AG04450 (cell line): ENCODE measurements at regions not wholly inside any gene's neighbourhood (a gene's known extent, or its start where the extent isn't known, plus 50 kb on each side); places are given as distances from the start of the nearest gene placed in this dataset.
A peak's percentile ranks its signal among the peaks of the same experiment; 100 is the strongest.

Source experiments
- CTCF ChIA-PET: fragments of 300-600, 350-600 bp; formaldehyde crosslinking; extraction: SDS; loops from one replicate; lab custom pipeline; 2022; ENCODE audit warnings: antibody characterized with exemption, inconsistent platforms; lab: Charles Lee
- POLR2A ChIA-PET: fragments of 350-600 bp; formaldehyde crosslinking; extraction: SDS; loops from one replicate; lab custom pipeline; 2021; ENCODE audit warnings: antibody characterized with exemption, inconsistent platforms; lab: Yijun Ruan, JAX
- DNase-seq: peaks from one replicate; pipeline ENCODE4 v3.0.0-alpha.2; 2011; ENCODE audit warnings: low read depth, low spot score
- H3K27ac ChIP-seq: one replicate; pipeline ENCODE4 v1.5.1; 2012; ENCODE audit warnings: low read depth, low read length, control low read depth
- H3K27me3 ChIP-seq: one replicate; pipeline ENCODE4 v1.6.0; 2012; ENCODE audit warnings: low read length; ENCODE audit not compliant: control insufficient read depth, insufficient read depth
- H3K4me3 ChIP-seq: 2 replicates; pipeline ENCODE4 v1.5.1; 2011; ENCODE audit warnings: mild to moderate bottlenecking, low read depth, low read length, control low read depth
- H3K9me3 ChIP-seq: 2 replicates; pipeline ENCODE4 v1.5.1; 2012; ENCODE audit warnings: low read length; ENCODE audit not compliant: control insufficient read depth, insufficient read depth
- TF ChIP-seq, protein P1 (sequence below): IDR thresholded peaks from 2 replicates; pipeline ENCODE4 v1.5.1; 2011; ENCODE audit warnings: low read depth, low read length, control low read depth, inconsistent platforms

DNA sequence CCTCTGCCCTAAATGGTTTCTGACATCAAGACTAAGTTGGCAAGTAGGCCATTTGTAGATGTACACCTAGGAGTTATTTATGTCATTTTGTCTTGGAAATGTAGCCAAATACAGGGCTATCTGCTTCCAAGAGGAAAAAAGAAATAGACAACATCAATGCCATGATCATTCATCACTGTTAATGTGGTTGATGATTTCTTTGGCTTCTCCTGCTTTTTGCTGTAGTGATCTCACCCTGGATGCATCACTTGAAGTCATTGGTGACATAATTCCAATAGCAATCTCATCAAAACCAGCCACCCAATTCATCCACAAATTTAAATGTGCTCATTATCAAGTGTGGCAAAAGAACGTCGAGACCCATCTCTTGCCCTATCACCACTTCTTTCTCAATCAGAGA, 222.6 kb upstream of the PPARGC1A start:
- Histone ChIP-seq H3K4me3 (no peak overlapping the region), H3K27ac (no peak overlapping the region), H3K27me3 (no peaks in the 10 kb centered on the region), H3K9me3 (0 out of 2 replicates have a peak, but pooled peaks cover 3% of the 10 kb centered on the region)
- ChIA-PET CTCF (no interaction called here), POLR2A (no interaction called here)
- DNase-seq, result no peak
- TF ChIP-seq, protein P1, sequence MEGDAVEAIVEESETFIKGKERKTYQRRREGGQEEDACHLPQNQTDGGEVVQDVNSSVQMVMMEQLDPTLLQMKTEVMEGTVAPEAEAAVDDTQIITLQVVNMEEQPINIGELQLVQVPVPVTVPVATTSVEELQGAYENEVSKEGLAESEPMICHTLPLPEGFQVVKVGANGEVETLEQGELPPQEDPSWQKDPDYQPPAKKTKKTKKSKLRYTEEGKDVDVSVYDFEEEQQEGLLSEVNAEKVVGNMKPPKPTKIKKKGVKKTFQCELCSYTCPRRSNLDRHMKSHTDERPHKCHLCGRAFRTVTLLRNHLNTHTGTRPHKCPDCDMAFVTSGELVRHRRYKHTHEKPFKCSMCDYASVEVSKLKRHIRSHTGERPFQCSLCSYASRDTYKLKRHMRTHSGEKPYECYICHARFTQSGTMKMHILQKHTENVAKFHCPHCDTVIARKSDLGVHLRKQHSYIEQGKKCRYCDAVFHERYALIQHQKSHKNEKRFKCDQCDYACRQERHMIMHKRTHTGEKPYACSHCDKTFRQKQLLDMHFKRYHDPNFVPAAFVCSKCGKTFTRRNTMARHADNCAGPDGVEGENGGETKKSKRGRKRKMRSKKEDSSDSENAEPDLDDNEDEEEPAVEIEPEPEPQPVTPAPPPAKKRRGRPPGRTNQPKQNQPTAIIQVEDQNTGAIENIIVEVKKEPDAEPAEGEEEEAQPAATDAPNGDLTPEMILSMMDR, result no peak

DNA sequence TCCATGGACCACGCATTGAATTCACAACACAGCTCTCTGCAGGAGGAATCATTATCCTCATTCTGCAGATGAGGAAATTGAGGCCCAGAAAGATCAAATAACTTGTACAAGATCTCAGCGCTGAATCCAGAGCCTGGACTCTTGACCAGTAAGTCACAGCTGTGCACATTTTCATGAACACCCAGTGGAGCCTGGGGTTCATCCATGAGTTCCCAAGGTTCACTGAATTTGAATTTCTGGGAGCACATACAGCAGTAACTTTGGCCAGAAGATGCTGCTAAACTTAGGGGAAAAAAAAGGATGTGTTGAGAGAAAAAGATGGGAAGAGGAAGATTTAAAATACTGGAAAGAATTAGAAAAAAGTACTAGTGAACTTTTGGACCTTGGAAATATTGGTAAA, 218.7 kb upstream of the PPARGC1A start:
- ChIA-PET CTCF (no interaction called here), POLR2A (no interaction called here)

DNA sequence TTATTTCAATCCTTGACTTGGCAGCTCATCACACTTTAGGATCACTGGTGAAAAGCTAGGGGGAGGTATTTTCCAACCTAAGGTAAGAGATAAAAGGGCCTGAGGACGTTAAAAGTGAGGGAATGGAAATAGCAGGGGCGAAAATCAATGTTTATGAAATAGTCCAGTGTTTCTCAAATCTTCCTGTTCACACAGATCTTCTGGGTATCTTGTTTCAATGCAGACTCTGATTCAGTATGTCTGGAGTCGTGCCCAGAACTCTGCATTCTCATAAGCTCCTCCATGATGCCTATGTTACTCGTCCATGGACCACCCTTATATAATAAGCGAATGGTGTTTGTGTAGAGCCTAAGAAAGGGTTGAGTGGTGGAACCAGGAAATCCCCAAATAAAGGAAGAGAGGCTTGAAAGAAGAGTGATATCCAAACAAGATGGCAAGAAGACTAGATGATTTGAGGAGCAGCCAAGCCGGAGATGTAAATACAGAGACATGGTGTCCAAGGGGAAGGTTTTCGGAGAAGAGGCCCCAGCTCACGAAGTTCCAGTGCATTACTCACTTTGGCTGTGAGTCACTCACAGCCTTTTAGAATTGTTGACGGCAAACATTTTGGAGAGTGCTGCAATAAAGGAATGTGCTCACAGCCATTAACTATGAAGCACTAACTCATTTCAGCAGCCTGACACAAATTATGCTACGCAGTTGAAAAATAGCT, 215.6 kb upstream of the PPARGC1A start:
- H3K27me3 ChIP-seq, result no peaks in the 10 kb centered on the region
- CTCF ChIA-PET, result interaction anchor here (0.8 to 2.0 kb wide), 3 partner anchors 15 to 40 kb away, joined by 3 to 7 read pairs (median 3); no protein-coding TSS in a partner anchor
- TF ChIP-seq, protein P1, result peak; percentile 19; the same call in 1 of the 2 replicates
- peak; percentile 90 for DNase-seq
- H3K27ac ChIP-seq, result peak overlapping the region; percentile 93
- POLR2A ChIA-PET, result interaction anchor here (0.6 to 1.4 kb wide), 4 partner anchors 15 to 314 kb away, joined by 3 to 8 read pairs (median 5); no protein-coding TSS in a partner anchor
- H3K4me3 ChIP-seq, result peak overlapping the region; percentile 36
- H3K9me3 ChIP-seq, result no peaks in the 10 kb centered on the region

More for the DNA sequence above, 218.7 kb upstream of the PPARGC1A start:
- H3K27ac ChIP-seq, result no peak overlapping the region
- no peak overlapping the region for H3K4me3 ChIP-seq
- no peaks in the 10 kb centered on the region for H3K27me3 ChIP-seq
- no peak for DNase-seq
- TF ChIP-seq, protein P1, result no peak
- H3K9me3 ChIP-seq, result 0 out of 2 replicates have a peak, but pooled peaks cover 1% of the 10 kb centered on the region

GRCh38 chr4:24104158-24104565, 214.3 kb upstream of the PPARGC1A start:
- no peak overlapping the region for H3K4me3 ChIP-seq
- POLR2A ChIA-PET, result interaction anchor here (0.9 to 1.6 kb wide), 2 partner anchors 24 to 248 kb away, joined by 4 read pairs; no protein-coding TSS in a partner anchor
- TF ChIP-seq, protein P1, result no peak
- no peak for DNase-seq
- no peaks in the 10 kb centered on the region for H3K9me3 ChIP-seq
- H3K27ac ChIP-seq, result peak overlapping the region; percentile 93
- no peaks in the 10 kb centered on the region for H3K27me3 ChIP-seq
- CTCF ChIA-PET, result interaction anchor here (0.6 to 2.0 kb wide), 6 partner anchors 13 to 314 kb away, joined by 3 to 7 read pairs (median 4); partner anchors contain the start of gene PPARGC1A
